ENCODE measurements at regions not wholly inside any gene's neighbourhood (a gene's known extent, or its start where the extent isn't known, plus 50 kb on each side); places are given as distances from the start of the nearest gene placed in this dataset.
"Not testable (repeated sequence)": the region's sequence is repeated elsewhere in the genome, so short reads cannot be mapped to it uniquely, and the experiment has no call there.

DNA sequence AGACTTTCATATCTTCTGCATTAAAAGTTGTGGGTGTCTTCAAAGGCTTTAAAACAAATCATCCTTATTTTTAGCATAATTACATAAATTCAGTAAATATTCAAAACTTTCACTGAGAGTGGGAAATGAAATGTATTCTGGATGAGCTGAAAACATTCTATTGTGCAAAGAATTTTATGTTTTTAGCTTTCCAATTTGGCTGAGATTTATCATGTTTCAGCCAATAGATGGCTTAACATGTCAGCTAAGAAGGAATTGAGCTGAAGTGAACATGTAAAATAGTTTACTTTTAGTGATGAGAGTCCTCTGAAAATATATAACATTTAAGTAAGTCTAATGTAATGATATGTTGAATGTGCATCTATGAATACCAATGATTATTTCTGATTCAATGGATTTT lies 213.5 kb upstream of the GIMD1 start:
- no peak overlapping the region for H3K4me3 ChIP-seq (ENCODE audit: low read length)
- H3K27me3 ChIP-seq (ENCODE audit: control insufficient read depth, insufficient read depth, low read length) = no peaks in the 10 kb centered on the region
- H3K4me1 ChIP-seq (ENCODE audit: control insufficient read depth, insufficient read depth, low read length) = no peaks in the 10 kb centered on the region
- H3K9ac ChIP-seq (ENCODE audit: low read length) = no peak overlapping the region
- H3K36me3 ChIP-seq (ENCODE audit: control insufficient read depth, insufficient read depth, low read length) = no peaks in the 10 kb centered on the region
- no peak overlapping the region for H3K27ac ChIP-seq (ENCODE audit: low read depth, low read length)

DNA sequence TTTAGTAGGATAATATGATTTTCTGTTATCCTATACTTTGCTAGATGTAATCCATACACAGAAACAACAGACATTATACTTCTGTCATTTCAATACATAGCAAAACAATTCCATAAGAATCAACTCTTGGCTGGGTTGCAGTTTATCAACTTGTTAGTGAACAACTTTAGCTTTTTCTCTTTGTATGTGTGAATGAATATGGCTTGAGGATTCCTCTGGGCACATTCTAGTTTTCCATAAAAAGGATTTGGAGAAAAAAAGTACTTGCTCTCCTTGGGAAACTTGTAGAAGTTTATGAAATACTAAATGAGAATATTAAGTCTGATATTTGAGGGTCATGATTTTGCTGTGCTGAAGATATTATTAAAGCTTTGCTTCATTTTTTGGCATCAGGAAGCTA lies 210.7 kb upstream of the GIMD1 start:
- H3K27ac ChIP-seq (ENCODE audit: low read depth, low read length) = no peak overlapping the region

DNA sequence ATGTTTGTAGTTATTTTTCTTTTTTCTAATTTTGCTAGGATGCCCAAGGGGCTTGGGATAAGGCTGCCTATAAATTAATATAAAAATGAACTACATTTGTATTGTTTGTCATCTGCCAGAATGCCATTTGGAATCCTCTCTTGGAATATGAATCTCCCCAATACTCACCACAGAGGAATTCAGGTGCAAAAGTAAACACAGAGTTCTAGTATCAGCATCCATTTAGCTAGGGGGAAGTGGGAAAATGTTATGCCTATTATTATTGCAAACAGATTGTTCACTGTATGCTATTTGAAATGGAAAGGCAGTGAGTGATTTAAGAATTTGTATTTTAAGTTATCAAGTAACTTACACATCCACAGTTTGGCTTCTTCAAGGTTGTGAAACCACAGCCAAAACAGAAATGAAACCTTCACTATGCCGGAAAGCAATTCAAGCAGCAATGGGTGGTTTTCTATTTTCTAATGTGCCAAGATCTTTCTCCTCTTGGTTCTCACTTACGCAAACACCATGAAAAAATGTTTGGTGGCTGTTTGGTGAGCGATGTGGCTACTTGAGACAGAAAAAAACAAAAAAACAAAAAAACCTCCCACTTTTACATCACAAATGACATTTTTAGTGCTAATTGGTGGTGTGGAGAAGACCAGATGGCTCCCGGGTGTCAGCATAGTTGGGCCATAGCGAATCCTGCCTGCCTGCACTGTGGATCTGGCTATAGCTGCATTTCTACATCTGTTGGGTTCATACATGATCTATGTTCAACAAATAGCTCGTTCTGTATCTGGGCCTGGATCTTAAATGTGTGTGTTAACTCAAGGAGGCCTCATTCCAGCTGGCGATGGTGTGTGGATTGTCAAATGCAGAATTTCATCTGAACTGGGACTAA lies 200.8 kb upstream of the GIMD1 start:
- Histone ChIP-seq H3K4me1 (ENCODE audit: control insufficient read depth, insufficient read depth, low read length) (no peaks in the 10 kb centered on the region), H3K4me3 (ENCODE audit: low read length) (no peak overlapping the region), H3K9ac (ENCODE audit: low read length) (no peak overlapping the region), H3K36me3 (ENCODE audit: control insufficient read depth, insufficient read depth, low read length) (no peaks in the 10 kb centered on the region), H3K27ac (ENCODE audit: low read depth, low read length) (no peak overlapping the region), H3K27me3 (ENCODE audit: control insufficient read depth, insufficient read depth, low read length) (no peaks in the 10 kb centered on the region)

More for the DNA sequence above, 210.7 kb upstream of the GIMD1 start:
- H3K36me3 ChIP-seq (ENCODE audit: control insufficient read depth, insufficient read depth, low read length) = no peaks in the 10 kb centered on the region
- H3K4me3 ChIP-seq (ENCODE audit: low read length) = no peak overlapping the region
- H3K4me1 ChIP-seq (ENCODE audit: control insufficient read depth, insufficient read depth, low read length) = no peaks in the 10 kb centered on the region
- H3K27me3 ChIP-seq (ENCODE audit: control insufficient read depth, insufficient read depth, low read length) = no peaks in the 10 kb centered on the region
- no peak overlapping the region for H3K9ac ChIP-seq (ENCODE audit: low read length)

DNA sequence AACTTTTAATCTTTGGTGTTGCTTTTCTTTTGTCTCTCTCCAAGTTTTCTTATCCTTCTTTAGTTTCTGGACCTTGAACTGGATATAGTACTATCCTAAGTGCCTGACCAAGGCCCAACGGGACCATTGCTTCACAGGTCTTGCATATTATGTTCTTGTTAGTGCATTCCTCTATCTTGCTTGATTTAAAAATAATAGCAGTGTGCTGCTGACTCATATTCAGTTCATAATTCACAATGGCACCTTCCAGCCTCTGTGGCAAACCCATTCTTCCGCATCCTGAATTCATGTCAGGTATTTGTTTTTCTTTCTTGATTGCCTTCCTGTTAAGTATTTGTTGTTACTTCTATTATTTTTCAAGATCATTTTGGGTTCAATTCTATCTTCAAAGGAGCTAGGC lies 197.1 kb upstream of the GIMD1 start:
- H3K4me1 ChIP-seq (ENCODE audit: control insufficient read depth, insufficient read depth, low read length) = no peaks in the 10 kb centered on the region
- H3K4me3 ChIP-seq (ENCODE audit: low read length) = no peak overlapping the region
- no peaks in the 10 kb centered on the region for H3K36me3 ChIP-seq (ENCODE audit: control insufficient read depth, insufficient read depth, low read length)
- no peak overlapping the region for H3K9ac ChIP-seq (ENCODE audit: low read length)
- no peak overlapping the region for H3K27ac ChIP-seq (ENCODE audit: low read depth, low read length)
- H3K27me3 ChIP-seq (ENCODE audit: control insufficient read depth, insufficient read depth, low read length) = no peaks in the 10 kb centered on the region

DNA sequence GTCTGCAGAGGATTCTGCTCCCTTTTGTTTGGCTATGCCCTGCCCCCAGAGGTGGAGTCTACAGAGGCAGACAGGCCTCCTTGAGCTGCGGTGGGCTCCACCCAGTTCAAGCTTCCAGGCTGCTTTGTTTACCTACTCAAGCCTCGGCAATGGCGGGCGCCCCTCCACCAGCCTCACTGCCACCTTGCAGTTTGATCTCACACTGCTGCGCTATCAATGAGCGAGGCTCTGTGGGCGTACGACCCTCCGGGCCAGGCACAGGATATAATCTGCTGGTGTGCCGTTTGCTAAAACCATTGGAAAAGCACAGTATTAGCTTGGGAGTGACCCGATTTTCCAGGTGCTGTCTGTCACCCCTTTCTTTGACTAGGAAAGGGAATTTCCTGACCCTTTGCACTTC lies 195.1 kb upstream of the GIMD1 start:
- not testable (repeated sequence) for H3K36me3 ChIP-seq (ENCODE audit: control insufficient read depth, insufficient read depth, low read length); H3K4me3 ChIP-seq (ENCODE audit: low read length)

DNA sequence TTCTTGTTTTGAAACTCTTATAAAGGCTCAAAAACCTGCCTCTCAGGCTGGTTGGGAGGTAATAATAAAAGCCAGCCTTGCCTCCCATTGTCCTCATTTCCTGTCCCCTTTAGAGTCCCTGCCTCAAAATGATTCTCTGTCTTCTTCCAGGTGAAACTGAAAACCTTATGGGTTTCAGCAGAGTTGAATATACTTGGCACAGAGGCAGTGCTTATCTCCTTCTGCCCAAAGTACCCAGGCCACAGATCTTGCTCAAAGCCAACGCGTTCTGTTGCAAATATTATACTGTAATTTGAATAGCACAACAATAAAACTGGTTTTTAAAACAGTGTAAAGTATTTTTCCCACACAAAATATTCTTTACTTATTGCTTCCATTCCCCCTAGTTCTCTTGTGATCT lies 183.1 kb upstream of the GIMD1 start:
- Histone ChIP-seq H3K4me1 (ENCODE audit: control insufficient read depth, insufficient read depth, low read length) (no peaks in the 10 kb centered on the region), H3K27ac (ENCODE audit: low read depth, low read length) (no peak overlapping the region), H3K9ac (ENCODE audit: low read length) (no peak overlapping the region), H3K36me3 (ENCODE audit: control insufficient read depth, insufficient read depth, low read length) (no peaks in the 10 kb centered on the region), H3K4me3 (ENCODE audit: low read length) (no peak overlapping the region), H3K27me3 (ENCODE audit: control insufficient read depth, insufficient read depth, low read length) (no peaks in the 10 kb centered on the region)

More for the DNA sequence above, 195.1 kb upstream of the GIMD1 start:
- not testable (repeated sequence) for H3K27me3 ChIP-seq (ENCODE audit: control insufficient read depth, insufficient read depth, low read length); H3K27ac ChIP-seq (ENCODE audit: low read depth, low read length); H3K9ac ChIP-seq (ENCODE audit: low read length); H3K4me1 ChIP-seq (ENCODE audit: control insufficient read depth, insufficient read depth, low read length)

DNA sequence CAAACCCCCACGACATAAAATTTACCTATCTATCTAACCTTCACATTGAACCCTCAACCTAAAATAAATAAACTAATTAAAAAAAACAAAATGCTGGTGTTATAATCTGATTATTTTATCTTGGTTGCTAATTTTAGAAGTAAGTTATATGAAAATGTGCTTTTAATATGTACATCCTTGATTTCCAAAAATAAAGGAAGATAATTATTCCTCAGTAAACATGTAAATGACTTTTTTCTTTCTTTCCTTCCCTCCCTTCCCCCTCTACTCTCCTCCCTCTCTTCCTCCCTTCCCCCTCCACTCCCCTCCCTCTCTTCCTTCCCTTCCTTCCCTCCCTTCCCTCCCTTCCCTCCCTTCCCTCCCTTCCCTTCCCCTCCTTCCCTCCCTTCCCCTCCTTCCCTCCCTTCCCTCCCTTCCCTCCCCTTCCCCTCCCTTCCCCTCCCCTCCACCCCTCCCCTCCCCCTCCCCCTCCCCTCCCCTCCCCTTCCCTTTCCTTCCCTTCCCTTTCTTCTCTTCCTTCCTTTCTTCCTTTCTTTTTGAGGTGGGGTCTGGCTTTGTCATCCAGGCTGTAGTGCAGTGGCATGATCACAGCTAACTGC lies 180.0 kb upstream of the GIMD1 start:
- no peak overlapping the region for H3K27ac ChIP-seq (ENCODE audit: low read depth, low read length)
- no peaks in the 10 kb centered on the region for H3K36me3 ChIP-seq (ENCODE audit: control insufficient read depth, insufficient read depth, low read length)
- H3K4me1 ChIP-seq (ENCODE audit: control insufficient read depth, insufficient read depth, low read length) = no peaks in the 10 kb centered on the region
- no peak overlapping the region for H3K4me3 ChIP-seq (ENCODE audit: low read length)
- H3K9ac ChIP-seq (ENCODE audit: low read length) = no peak overlapping the region
- H3K27me3 ChIP-seq (ENCODE audit: control insufficient read depth, insufficient read depth, low read length) = no peaks in the 10 kb centered on the region

DNA sequence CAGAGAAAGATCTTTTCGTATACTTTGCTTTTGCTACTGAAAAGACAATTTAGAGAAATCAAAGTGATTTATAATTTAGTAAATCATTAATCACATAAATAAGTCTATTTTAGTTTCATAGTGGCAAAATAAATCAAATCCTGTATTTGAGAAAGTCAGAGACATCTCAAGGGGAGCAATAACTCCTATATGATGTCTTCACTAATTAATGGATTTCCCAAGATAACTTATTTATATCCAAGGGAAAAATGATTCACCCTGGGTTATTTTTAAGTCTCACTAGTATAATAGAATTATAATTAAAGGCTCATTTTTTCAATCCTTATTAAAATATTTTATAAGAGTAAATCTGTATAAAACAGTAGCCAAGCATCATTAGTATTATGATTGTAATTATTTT lies 177.8 kb upstream of the GIMD1 start:
- H3K4me1 ChIP-seq (ENCODE audit: control insufficient read depth, insufficient read depth, low read length) = no peaks in the 10 kb centered on the region
- no peaks in the 10 kb centered on the region for H3K36me3 ChIP-seq (ENCODE audit: control insufficient read depth, insufficient read depth, low read length)
- no peak overlapping the region for H3K9ac ChIP-seq (ENCODE audit: low read length)
- H3K4me3 ChIP-seq (ENCODE audit: low read length) = no peak overlapping the region
- H3K27me3 ChIP-seq (ENCODE audit: control insufficient read depth, insufficient read depth, low read length) = no peaks in the 10 kb centered on the region
- no peak overlapping the region for H3K27ac ChIP-seq (ENCODE audit: low read depth, low read length)

DNA sequence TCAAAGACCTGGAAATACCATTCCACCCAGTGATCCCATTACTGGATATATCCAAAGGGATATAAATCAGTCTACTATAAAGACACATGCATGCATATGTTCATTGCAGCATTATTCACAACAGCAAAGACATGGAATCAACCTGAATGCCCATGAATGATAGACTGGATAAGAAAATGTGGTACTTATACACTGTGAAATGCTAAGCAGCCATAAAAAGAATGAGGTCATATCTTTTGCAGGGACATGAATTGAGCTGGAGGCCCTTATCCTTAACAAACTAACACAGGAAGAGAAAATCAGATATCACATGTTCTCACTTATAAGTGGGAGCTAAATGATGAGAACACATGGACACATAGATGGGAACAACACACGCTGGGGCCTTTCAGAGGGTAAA lies 174.0 kb upstream of the GIMD1 start:
- H3K27ac ChIP-seq (ENCODE audit: low read depth, low read length); H3K27me3 ChIP-seq (ENCODE audit: control insufficient read depth, insufficient read depth, low read length); H3K4me3 ChIP-seq (ENCODE audit: low read length); H3K4me1 ChIP-seq (ENCODE audit: control insufficient read depth, insufficient read depth, low read length); H3K9ac ChIP-seq (ENCODE audit: low read length); H3K36me3 ChIP-seq (ENCODE audit: control insufficient read depth, insufficient read depth, low read length): not testable (repeated sequence)

DNA sequence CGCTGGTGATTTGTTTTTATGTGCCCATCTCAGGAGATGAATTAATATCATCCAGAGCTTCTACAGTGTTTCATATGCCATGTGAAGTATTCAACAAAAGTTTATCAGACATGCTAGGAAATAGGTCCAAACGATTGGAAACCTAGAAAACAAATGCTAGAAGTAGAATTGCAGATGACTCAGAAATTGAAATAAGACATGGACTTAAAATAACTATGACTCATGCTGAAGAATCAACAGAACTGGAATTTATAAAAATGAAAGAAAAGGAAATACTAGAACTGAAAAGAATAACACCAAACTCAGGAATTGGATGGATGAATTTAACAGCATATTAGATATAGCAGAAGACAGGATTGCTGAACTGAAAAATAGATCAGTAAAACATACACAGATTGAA lies 172.7 kb upstream of the GIMD1 start:
- Histone ChIP-seq H3K36me3 (ENCODE audit: control insufficient read depth, insufficient read depth, low read length) (no peaks in the 10 kb centered on the region), H3K4me3 (ENCODE audit: low read length) (no peak overlapping the region), H3K9ac (ENCODE audit: low read length) (no peak overlapping the region), H3K27me3 (ENCODE audit: control insufficient read depth, insufficient read depth, low read length) (no peaks in the 10 kb centered on the region), H3K4me1 (ENCODE audit: control insufficient read depth, insufficient read depth, low read length) (no peaks in the 10 kb centered on the region), H3K27ac (ENCODE audit: low read depth, low read length) (no peak overlapping the region)

DNA sequence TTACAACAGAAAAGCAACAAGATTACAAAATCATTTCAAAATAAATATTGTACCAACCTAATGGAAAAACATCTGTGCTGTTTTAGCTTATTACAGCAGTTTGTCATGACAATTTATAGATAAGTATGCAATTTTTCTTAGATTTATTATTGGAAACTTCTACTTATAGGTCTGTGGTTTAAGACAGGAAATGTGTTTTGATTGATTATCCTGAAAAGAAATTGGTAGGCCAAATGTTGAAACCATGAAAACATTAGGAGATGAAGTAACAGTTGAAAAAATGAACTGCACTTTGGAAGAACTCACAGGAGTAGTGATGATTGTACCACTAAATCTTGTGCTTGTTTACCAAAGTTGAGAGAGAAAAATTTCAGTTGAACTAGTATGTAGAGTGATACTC lies 162.2 kb upstream of the GIMD1 start:
- no peaks in the 10 kb centered on the region for H3K36me3 ChIP-seq (ENCODE audit: control insufficient read depth, insufficient read depth, low read length)
- H3K4me1 ChIP-seq (ENCODE audit: control insufficient read depth, insufficient read depth, low read length) = no peaks in the 10 kb centered on the region
- no peak overlapping the region for H3K27ac ChIP-seq (ENCODE audit: low read depth, low read length)
- H3K4me3 ChIP-seq (ENCODE audit: low read length) = no peak overlapping the region
- H3K27me3 ChIP-seq (ENCODE audit: control insufficient read depth, insufficient read depth, low read length) = no peaks in the 10 kb centered on the region
- no peak overlapping the region for H3K9ac ChIP-seq (ENCODE audit: low read length)

DNA sequence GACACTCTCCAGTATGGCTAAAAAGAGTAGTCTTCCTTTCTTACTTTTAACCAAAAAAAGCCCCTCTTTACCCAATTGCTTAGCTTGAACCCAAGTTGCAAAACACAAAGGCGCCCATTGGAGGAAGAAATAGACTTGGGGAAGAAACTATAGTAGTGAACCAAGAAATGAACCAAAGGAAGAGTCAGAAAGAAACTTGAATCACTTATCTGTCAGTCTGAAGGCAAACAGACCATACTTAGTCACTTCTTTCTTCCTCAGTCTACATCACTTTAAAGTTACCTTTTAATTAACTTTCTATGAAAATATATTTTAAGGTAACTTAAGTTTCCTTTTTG lies 161.4 kb upstream of the GIMD1 start:
- Histone ChIP-seq H3K27me3 (ENCODE audit: control insufficient read depth, insufficient read depth, low read length) (no peaks in the 10 kb centered on the region), H3K27ac (ENCODE audit: low read depth, low read length) (no peak overlapping the region), H3K36me3 (ENCODE audit: control insufficient read depth, insufficient read depth, low read length) (no peaks in the 10 kb centered on the region), H3K4me3 (ENCODE audit: low read length) (no peak overlapping the region), H3K9ac (ENCODE audit: low read length) (no peak overlapping the region), H3K4me1 (ENCODE audit: control insufficient read depth, insufficient read depth, low read length) (no peaks in the 10 kb centered on the region)

Data from rectal smooth muscle tissue (tissue), 1 donor.